DND-41 (cell line): ENCODE measurements at regions not wholly inside any gene's neighbourhood (a gene's known extent, or its start where the extent isn't known, plus 50 kb on each side); places are given as distances from the start of the nearest gene placed in this dataset.

ENCODE experiments used
- ATAC-seq: fragments of 200-7000 bp; cut with Tn5 transposase; 3 replicates; pipeline ENCODE4 v1.9.1; 2021; ENCODE audit warnings: low read depth; ENCODE audit not compliant: insufficient read depth
- DNase-seq: peaks from one replicate; pipeline ENCODE4 v3.0.0-alpha.2; 2020
- H2AFZ ChIP-seq: 2 replicates; pipeline ENCODE4 v1.6.0; 2012; ENCODE audit warnings: low read depth, low read length
- H3K27ac ChIP-seq: 2 replicates; pipeline ENCODE4 v1.5.1; 2012; ENCODE audit warnings: low read length, inconsistent platforms
- H3K27me3 ChIP-seq: fragments of 200-600 bp; sonication (generic); 2 replicates; pipeline ENCODE4 v1.6.0; 2012; ENCODE audit warnings: low read length, mild to moderate bottlenecking, inconsistent platforms; ENCODE audit not compliant: insufficient read depth, poor library complexity
- H3K36me3 ChIP-seq: 2 replicates; pipeline ENCODE4 v1.5.1; 2012; ENCODE audit warnings: low read length, inconsistent platforms; ENCODE audit not compliant: insufficient read depth
- H3K4me1 ChIP-seq: 2 replicates; pipeline ENCODE4 v1.5.1; 2012; ENCODE audit warnings: mild to moderate bottlenecking, low read length; ENCODE audit not compliant: insufficient read depth
- H3K4me2 ChIP-seq: 2 replicates; pipeline ENCODE4 v1.6.0; 2012; ENCODE audit warnings: mild to moderate bottlenecking, moderate library complexity, low read length, inconsistent platforms; ENCODE audit not compliant: insufficient read depth
- H3K4me3 ChIP-seq, 2 experiments: fragments of 200-600 bp in 1 of 2; shearing (Covaris generic) in 1 of 2; 2 replicates each; pipeline ENCODE4 v1.5.1; 2012 to 2016; ENCODE audit warnings: inconsistent platforms in 2 of 2, low read length in 2 of 2, mild to moderate bottlenecking in 2 of 2, low read depth in 1 of 2, moderate library complexity in 1 of 2
- H3K79me2 ChIP-seq: 2 replicates; pipeline ENCODE4 v1.6.0; 2012; ENCODE audit warnings: low read length, inconsistent platforms; ENCODE audit not compliant: insufficient read depth
- H3K9ac ChIP-seq: 2 replicates; pipeline ENCODE4 v1.6.0; 2012; ENCODE audit warnings: low read depth, mild to moderate bottlenecking, inconsistent platforms, low read length, moderate library complexity
- H3K9me3 ChIP-seq: 2 replicates; pipeline ENCODE4 v1.5.1; 2012; ENCODE audit warnings: low read length, moderate library complexity, mild to moderate bottlenecking, inconsistent platforms; ENCODE audit not compliant: insufficient read depth, severe bottlenecking
- H4K20me1 ChIP-seq: 2 replicates; pipeline ENCODE4 v1.6.0; 2012; ENCODE audit warnings: low read length; ENCODE audit not compliant: insufficient read depth
- EZH2 ChIP-seq: IDR thresholded peaks from 3 replicates; pipeline ENCODE4 v1.6.1; 2012; ENCODE audit warnings: borderline replicate concordance, low read depth, mild to moderate bottlenecking, moderate library complexity, low read length, inconsistent platforms; ENCODE audit not compliant: severe bottlenecking
- TF ChIP-seq, protein P1 (sequence below): IDR thresholded peaks from 2 replicates; pipeline ENCODE4 v1.5.1; 2012; ENCODE audit warnings: borderline replicate concordance, low read length, moderate library complexity, mild to moderate bottlenecking; ENCODE audit not compliant: poor library complexity, severe bottlenecking; ENCODE audit errors: extremely low read depth

GRCh38 chr6:14885498-14885897 lies 360.4 kb upstream of the JARID2 start:
- H3K4me3 ChIP-seq = no peak overlapping the region
- no peaks in the 10 kb centered on the region for H4K20me1 ChIP-seq
- no peaks in the 10 kb centered on the region for H3K79me2 ChIP-seq
- H3K4me1 ChIP-seq = no peaks in the 10 kb centered on the region
- TF ChIP-seq EZH2 = no peak
- TF ChIP-seq, protein P1, sequence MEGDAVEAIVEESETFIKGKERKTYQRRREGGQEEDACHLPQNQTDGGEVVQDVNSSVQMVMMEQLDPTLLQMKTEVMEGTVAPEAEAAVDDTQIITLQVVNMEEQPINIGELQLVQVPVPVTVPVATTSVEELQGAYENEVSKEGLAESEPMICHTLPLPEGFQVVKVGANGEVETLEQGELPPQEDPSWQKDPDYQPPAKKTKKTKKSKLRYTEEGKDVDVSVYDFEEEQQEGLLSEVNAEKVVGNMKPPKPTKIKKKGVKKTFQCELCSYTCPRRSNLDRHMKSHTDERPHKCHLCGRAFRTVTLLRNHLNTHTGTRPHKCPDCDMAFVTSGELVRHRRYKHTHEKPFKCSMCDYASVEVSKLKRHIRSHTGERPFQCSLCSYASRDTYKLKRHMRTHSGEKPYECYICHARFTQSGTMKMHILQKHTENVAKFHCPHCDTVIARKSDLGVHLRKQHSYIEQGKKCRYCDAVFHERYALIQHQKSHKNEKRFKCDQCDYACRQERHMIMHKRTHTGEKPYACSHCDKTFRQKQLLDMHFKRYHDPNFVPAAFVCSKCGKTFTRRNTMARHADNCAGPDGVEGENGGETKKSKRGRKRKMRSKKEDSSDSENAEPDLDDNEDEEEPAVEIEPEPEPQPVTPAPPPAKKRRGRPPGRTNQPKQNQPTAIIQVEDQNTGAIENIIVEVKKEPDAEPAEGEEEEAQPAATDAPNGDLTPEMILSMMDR = no peak
- ATAC-seq (no peak), DNase-seq (no peak)
- no peaks in the 10 kb centered on the region for H3K36me3 ChIP-seq
- H2AFZ ChIP-seq = no peak overlapping the region
- H3K27me3 ChIP-seq = no peaks in the 10 kb centered on the region
- no peak overlapping the region for H3K27ac ChIP-seq
- H3K9me3 ChIP-seq = no peaks in the 10 kb centered on the region
- H3K9ac ChIP-seq = no peak overlapping the region
- H3K4me2 ChIP-seq = no peak overlapping the region

GRCh38 chr6:14887181-14887580 lies 358.7 kb upstream of the JARID2 start:
- Histone ChIP-seq H2AFZ (no peak overlapping the region), H3K4me1 (no peaks in the 10 kb centered on the region), H3K4me2 (no peak overlapping the region), H3K9me3 (no peaks in the 10 kb centered on the region), H3K79me2 (no peaks in the 10 kb centered on the region), H4K20me1 (no peaks in the 10 kb centered on the region), H3K9ac (no peak overlapping the region), H3K27ac (no peak overlapping the region), H3K4me3 (no peak overlapping the region), H3K36me3 (no peaks in the 10 kb centered on the region), H3K27me3 (no peaks in the 10 kb centered on the region)
- TF ChIP-seq, protein P1 = no peak
- TF ChIP-seq EZH2 = no peak
- ATAC-seq (no peak), DNase-seq (no peak)

DNA sequence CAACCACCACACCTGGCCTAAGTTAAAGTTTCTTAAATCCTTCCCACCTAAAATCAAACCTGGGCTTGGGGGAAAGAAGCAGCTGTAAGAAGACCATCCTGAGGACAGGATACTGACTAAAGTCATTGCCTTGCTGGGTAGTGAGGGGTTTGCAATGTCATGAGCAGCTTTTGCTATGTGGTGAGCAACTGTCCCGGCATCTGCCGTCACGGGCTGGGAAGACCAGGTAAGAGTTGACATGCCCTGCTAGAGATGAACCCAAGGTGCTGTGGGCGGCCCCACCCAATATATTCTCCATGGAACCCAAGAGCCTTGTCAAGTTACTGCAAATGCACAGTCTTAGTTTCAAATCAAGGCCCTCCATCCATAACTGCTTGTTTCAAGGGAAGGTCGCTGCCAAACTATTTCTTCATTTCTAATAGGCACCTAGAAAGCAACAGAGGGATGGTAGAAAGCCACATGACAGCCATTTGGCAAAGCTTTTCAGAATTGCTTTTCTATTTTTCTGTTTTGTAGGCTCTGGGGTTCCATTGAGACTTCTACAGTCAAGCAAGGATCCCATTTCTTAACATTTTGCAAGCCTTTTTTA lies 357.8 kb upstream of the JARID2 start:
- H3K4me2 ChIP-seq = no peak overlapping the region
- DNase-seq = no peak
- H3K9me3 ChIP-seq = no peaks in the 10 kb centered on the region
- H3K79me2 ChIP-seq = no peaks in the 10 kb centered on the region
- H3K36me3 ChIP-seq = no peaks in the 10 kb centered on the region
- H3K4me1 ChIP-seq = no peaks in the 10 kb centered on the region
- no peak overlapping the region for H3K9ac ChIP-seq
- no peaks in the 10 kb centered on the region for H3K27me3 ChIP-seq
- TF ChIP-seq, protein P1 = no peak
- TF ChIP-seq EZH2 = no peak
- no peak for ATAC-seq
- no peak overlapping the region for H3K4me3 ChIP-seq
- no peak overlapping the region for H2AFZ ChIP-seq
- H3K27ac ChIP-seq = no peak overlapping the region
- no peaks in the 10 kb centered on the region for H4K20me1 ChIP-seq
